ENCODE measurements at regions not wholly inside any gene's neighbourhood (a gene's known extent, or its start where the extent isn't known, plus 50 kb on each side); places are given as distances from the start of the nearest gene placed in this dataset.

DNA sequence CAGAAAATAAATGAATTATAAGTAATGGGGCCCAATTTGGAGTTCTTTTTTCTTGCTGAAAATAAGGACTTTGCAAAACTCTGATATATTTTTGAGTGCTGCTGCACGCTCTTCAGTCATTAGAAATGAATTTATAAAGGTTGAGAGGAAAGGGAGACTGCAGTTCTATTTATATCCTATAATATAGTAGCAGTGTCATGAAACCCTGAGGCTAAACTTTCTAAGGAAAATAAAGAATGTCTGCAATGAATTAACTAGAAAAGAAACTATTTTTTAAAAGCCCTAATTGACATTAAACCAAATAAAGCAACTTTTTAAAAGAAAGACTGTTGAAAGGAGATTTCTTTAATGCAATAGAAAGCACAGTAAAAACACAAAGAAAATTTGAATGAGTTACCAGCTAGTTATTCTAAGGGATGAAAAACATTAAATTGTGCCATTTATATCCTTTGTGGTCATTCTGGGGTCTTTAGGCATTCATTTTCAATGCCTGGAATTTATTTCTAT, 1072.8 kb upstream of the TMEFF2 start:
- TF ChIP-seq, protein P1, sequence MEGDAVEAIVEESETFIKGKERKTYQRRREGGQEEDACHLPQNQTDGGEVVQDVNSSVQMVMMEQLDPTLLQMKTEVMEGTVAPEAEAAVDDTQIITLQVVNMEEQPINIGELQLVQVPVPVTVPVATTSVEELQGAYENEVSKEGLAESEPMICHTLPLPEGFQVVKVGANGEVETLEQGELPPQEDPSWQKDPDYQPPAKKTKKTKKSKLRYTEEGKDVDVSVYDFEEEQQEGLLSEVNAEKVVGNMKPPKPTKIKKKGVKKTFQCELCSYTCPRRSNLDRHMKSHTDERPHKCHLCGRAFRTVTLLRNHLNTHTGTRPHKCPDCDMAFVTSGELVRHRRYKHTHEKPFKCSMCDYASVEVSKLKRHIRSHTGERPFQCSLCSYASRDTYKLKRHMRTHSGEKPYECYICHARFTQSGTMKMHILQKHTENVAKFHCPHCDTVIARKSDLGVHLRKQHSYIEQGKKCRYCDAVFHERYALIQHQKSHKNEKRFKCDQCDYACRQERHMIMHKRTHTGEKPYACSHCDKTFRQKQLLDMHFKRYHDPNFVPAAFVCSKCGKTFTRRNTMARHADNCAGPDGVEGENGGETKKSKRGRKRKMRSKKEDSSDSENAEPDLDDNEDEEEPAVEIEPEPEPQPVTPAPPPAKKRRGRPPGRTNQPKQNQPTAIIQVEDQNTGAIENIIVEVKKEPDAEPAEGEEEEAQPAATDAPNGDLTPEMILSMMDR (IDR thresholded peaks at IDR 0.05) = no peak
- TF ChIP-seq EP300 (IDR thresholded peaks at IDR 0.05) = no peak

Measured in stomach (tissue), 4 donors.